Smooth muscle cell (in vitro differentiated cells): ENCODE measurements at regions not wholly inside any gene's neighbourhood (a gene's known extent, or its start where the extent isn't known, plus 50 kb on each side); places are given as distances from the start of the nearest gene placed in this dataset.

ENCODE experiments used
- DNase-seq: peaks from one replicate; lab custom pipeline; 2025; ENCODE audit not compliant: unreplicated experiment; lab: John Stamatoyannopoulos, UW
- H2AFZ ChIP-seq: fragments of 200-600 bp; sonication (generic); 2 replicates; pipeline ENCODE4 v1.6.0; 2016; ENCODE audit warnings: antibody characterized with exemption, low read depth, mild to moderate bottlenecking
- H3F3A ChIP-seq: fragments of 200-600 bp; sonication (generic); 2 replicates; pipeline ENCODE4 v1.6.0; 2017; ENCODE audit warnings: antibody characterized with exemption, low read depth
- H3K27ac ChIP-seq: fragments of 200-600 bp; sonication (generic); 2 replicates; pipeline ENCODE4 v1.5.1; 2016; ENCODE audit warnings: low read depth, mild to moderate bottlenecking
- H3K27me3 ChIP-seq: fragments of 200-600 bp; sonication (generic); 2 replicates; pipeline ENCODE4 v1.6.1; 2016; ENCODE audit warnings: low read depth, mild to moderate bottlenecking
- H3K36me3 ChIP-seq: fragments of 200-600 bp; sonication (generic); 2 replicates; pipeline ENCODE4 v1.5.1; 2016; ENCODE audit warnings: low read depth
- H3K4me1 ChIP-seq: fragments of 200-600 bp; sonication (generic); 2 replicates; pipeline ENCODE4 v1.5.1; 2016; ENCODE audit warnings: low read depth
- H3K4me2 ChIP-seq: fragments of 200-600 bp; sonication (generic); 2 replicates; pipeline ENCODE4 v1.6.0; 2016; ENCODE audit warnings: mild to moderate bottlenecking
- H3K4me3 ChIP-seq: fragments of 200-600 bp; sonication (generic); 2 replicates; pipeline ENCODE4 v1.5.1; 2016; ENCODE audit warnings: mild to moderate bottlenecking
- H3K79me2 ChIP-seq: fragments of 200-600 bp; sonication (generic); 2 replicates; pipeline ENCODE4 v1.6.0; 2016; ENCODE audit warnings: low read depth, mild to moderate bottlenecking
- H3K9ac ChIP-seq: fragments of 200-600 bp; sonication (generic); 2 replicates; pipeline ENCODE4 v1.6.0; 2016; ENCODE audit warnings: low read depth
- H3K9me3 ChIP-seq: fragments of 200-600 bp; sonication (generic); replicated peaks from 2 replicates; pipeline ENCODE4 v1.5.1; 2016; ENCODE audit warnings: low read depth
- H4K20me1 ChIP-seq: fragments of 200-600 bp; sonication (generic); 2 replicates; pipeline ENCODE4 v1.6.0; 2016; ENCODE audit warnings: low read depth
- WGBS: methylation state at CpG from one replicate; pipeline ENCODE4 v1.1.7; 2016; ENCODE audit warnings: low lambda C conversion rate; 5-methylcytosine and 5-hydroxymethylcytosine counted together
- TF ChIP-seq, protein P1 (sequence below): fragments of 200-600 bp; sonication (generic); IDR thresholded peaks from 2 replicates; pipeline ENCODE4 v1.5.1; 2017; ENCODE audit warnings: borderline replicate concordance, mild to moderate bottlenecking, antibody characterized with exemption; ENCODE audit not compliant: insufficient read depth, poor library complexity, severe bottlenecking

DNA sequence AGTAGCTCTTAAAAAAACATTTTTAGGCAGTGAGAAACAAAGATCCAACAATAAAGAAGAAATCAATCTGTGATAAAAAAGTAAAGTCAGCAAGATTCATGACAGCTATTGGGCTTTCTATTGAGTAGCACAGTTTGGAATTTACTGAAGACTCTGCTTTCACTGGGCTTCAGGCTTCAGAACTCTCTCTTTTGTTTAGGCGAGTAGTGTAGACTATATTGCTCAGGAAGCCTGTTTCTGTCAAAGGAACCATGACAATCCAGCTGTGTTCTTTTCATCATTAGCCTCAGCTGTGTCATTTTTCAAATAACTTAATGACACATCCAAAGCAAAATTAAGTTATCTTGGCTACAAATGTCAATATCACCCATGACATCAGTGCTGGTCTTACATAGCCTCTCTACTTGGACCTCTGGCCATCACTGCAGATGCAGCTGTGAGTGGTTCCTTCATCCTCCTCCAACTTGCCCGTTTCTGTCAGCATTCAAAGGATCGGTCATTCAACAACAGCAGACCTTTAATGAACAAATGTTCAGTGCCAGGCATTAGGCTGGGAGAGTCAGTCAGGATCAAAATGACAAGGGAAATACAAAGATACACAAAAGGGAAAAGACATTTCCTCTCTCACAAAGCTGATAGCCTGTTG, 332.8 kb upstream of the MTNR1B start:
- no peaks in the 10 kb centered on the region for H3K36me3 ChIP-seq
- H3K9me3 ChIP-seq, result no peaks in the 10 kb centered on the region
- DNase-seq, result no peak
- no peak overlapping the region for H3K27ac ChIP-seq
- no peak overlapping the region for H3K4me3 ChIP-seq
- 86% methylated on average over 3 of the region's 3 CpGs for WGBS
- no peaks in the 10 kb centered on the region for H3K27me3 ChIP-seq
- no peaks in the 10 kb centered on the region for H3F3A ChIP-seq
- H3K9ac ChIP-seq, result no peak overlapping the region
- TF ChIP-seq, protein P1, sequence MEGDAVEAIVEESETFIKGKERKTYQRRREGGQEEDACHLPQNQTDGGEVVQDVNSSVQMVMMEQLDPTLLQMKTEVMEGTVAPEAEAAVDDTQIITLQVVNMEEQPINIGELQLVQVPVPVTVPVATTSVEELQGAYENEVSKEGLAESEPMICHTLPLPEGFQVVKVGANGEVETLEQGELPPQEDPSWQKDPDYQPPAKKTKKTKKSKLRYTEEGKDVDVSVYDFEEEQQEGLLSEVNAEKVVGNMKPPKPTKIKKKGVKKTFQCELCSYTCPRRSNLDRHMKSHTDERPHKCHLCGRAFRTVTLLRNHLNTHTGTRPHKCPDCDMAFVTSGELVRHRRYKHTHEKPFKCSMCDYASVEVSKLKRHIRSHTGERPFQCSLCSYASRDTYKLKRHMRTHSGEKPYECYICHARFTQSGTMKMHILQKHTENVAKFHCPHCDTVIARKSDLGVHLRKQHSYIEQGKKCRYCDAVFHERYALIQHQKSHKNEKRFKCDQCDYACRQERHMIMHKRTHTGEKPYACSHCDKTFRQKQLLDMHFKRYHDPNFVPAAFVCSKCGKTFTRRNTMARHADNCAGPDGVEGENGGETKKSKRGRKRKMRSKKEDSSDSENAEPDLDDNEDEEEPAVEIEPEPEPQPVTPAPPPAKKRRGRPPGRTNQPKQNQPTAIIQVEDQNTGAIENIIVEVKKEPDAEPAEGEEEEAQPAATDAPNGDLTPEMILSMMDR, result no peak
- no peaks in the 10 kb centered on the region for H3K79me2 ChIP-seq
- no peak overlapping the region for H2AFZ ChIP-seq
- H3K4me2 ChIP-seq, result no peak overlapping the region
- no peaks in the 10 kb centered on the region for H3K4me1 ChIP-seq
- H4K20me1 ChIP-seq, result no peaks in the 10 kb centered on the region

DNA sequence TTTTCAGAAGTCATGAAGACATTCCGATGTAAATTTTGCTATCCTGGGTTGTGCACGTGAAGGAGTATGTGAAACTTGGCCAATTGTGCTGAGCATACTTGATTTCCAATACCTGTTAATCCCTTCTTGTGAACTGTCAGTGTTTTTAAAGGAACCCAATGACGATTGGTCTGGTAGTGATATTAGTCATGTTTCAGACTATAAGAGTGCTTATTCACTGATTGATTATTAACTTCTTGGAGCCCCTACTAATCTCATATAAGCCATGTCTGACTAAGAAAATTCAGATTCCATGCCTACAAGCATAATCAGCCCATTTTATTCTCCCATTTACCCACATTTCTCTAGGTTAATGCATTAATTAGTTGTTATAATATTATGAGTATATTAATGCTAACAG, 330.8 kb upstream of the MTNR1B start:
- no peaks in the 10 kb centered on the region for H3K36me3 ChIP-seq
- H3K27ac ChIP-seq, result no peak overlapping the region
- no peaks in the 10 kb centered on the region for H3K4me1 ChIP-seq
- no peaks in the 10 kb centered on the region for H3F3A ChIP-seq
- H4K20me1 ChIP-seq, result no peaks in the 10 kb centered on the region
- no peak overlapping the region for H3K4me3 ChIP-seq
- no peak overlapping the region for H2AFZ ChIP-seq
- no peak overlapping the region for H3K4me2 ChIP-seq
- TF ChIP-seq, protein P1, result no peak
- H3K9me3 ChIP-seq, result no peaks in the 10 kb centered on the region
- no peak overlapping the region for H3K9ac ChIP-seq
- H3K27me3 ChIP-seq, result no peaks in the 10 kb centered on the region
- H3K79me2 ChIP-seq, result no peaks in the 10 kb centered on the region
- DNase-seq, result no peak
- WGBS, result 94% methylated on average over 3 of the region's 3 CpGs

DNA sequence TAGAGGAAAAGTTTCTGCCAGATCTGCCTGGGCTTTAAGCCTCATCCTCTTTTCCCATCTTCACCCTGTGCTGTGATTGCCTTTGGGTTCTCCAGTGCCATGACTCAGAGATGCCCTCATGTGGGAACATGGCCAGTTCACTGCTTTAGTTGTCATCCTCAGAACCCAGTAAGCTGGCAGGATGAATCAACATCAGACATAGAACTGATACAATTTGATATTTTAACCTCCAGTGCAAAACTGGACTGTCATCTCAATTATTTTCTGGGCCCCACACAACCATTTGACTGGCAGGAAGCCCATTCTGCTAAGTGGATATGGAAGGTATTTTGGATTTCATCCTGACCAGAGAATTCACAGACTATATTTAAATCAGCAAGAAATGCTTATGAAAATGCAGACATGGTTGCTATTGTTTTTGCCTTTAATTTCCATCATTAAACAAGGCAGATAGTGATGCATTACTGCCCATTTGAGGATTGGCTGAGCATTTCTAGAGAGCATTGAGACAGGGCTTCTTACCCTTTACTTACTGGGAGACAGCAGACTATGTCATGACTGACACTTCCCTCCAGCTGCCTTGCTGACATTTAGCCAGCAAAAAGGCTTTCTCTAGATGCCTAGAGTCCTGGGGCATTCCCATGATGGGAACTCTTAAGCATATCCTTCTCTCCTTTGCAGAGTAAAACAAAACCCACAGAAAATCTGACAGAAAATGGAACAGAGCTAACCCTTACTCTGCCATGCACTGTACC, 327.1 kb upstream of the MTNR1B start:
- H3K79me2 ChIP-seq, result no peaks in the 10 kb centered on the region
- no peak overlapping the region for H3K4me3 ChIP-seq
- no peaks in the 10 kb centered on the region for H3K36me3 ChIP-seq
- H2AFZ ChIP-seq, result no peak overlapping the region
- H3K4me1 ChIP-seq, result no peaks in the 10 kb centered on the region
- H3K9me3 ChIP-seq, result no peaks in the 10 kb centered on the region
- H3K9ac ChIP-seq, result no peak overlapping the region
- H3K27ac ChIP-seq, result no peak overlapping the region
- no peaks in the 10 kb centered on the region for H4K20me1 ChIP-seq
- no peaks in the 10 kb centered on the region for H3F3A ChIP-seq
- no peak overlapping the region for H3K4me2 ChIP-seq
- DNase-seq, result no peak
- H3K27me3 ChIP-seq, result no peaks in the 10 kb centered on the region
- TF ChIP-seq, protein P1, result no peak

DNA sequence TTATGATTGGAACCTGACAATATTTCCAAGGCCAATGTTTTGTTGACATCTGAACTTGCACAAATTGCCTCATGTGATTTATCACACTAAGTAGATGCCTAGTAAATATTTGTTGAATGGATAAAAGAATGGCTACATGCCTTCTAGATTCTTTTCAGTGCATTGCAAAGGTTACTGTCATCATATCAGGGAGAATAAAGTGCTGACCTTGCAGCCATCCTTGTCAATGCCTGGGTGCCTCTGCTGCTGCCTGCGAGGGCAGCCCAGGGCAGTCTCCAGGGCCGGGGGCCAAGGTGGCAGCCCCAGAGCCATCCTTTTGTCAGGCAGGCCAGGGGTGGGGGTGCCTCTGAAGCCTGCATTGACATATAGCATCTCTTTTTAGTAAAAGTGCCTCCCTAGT, 325.6 kb upstream of the MTNR1B start:
- 93% methylated on average over 2 of the region's 2 CpGs for WGBS
- H2AFZ ChIP-seq, result no peak overlapping the region
- H3F3A ChIP-seq, result no peaks in the 10 kb centered on the region
- no peaks in the 10 kb centered on the region for H3K27me3 ChIP-seq
- no peak for DNase-seq
- no peaks in the 10 kb centered on the region for H3K36me3 ChIP-seq
- H3K4me2 ChIP-seq, result no peak overlapping the region
- no peaks in the 10 kb centered on the region for H3K4me1 ChIP-seq
- H4K20me1 ChIP-seq, result no peaks in the 10 kb centered on the region
- no peak overlapping the region for H3K9ac ChIP-seq
- no peaks in the 10 kb centered on the region for H3K79me2 ChIP-seq
- TF ChIP-seq, protein P1, result no peak
- H3K9me3 ChIP-seq, result no peaks in the 10 kb centered on the region
- no peak overlapping the region for H3K27ac ChIP-seq
- no peak overlapping the region for H3K4me3 ChIP-seq
